GM12801 (cell line): ENCODE measurements at regions not wholly inside any gene's neighbourhood (a gene's known extent, or its start where the extent isn't known, plus 50 kb on each side); places are given as distances from the start of the nearest gene placed in this dataset.

Source experiments
- TF ChIP-seq, protein P1 (sequence below): IDR thresholded peaks from one replicate; pipeline ENCODE4 v1.5.1; 2011; ENCODE audit warnings: control low read depth; ENCODE audit not compliant: insufficient read length; ENCODE audit errors: extremely low read depth

DNA sequence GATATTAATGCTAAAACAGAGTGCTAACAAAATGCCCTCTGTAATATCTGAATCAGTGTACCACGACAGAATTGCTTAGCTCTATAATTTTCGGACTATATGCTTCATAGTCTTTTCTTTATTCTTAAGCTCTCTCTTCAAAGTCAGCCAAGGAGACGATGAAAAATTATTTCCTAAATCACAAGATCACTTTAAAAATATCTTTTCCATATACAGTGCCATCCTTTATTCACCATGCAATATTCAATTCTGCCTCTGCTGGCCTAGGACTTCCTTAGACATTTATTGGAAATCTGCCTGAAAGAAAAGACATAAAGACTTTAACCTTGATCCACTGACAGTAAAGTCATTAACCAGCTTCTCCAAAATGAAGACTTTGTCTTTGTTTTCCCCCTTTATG lies 238.9 kb upstream of the BTG1 start:
- TF ChIP-seq, protein P1, sequence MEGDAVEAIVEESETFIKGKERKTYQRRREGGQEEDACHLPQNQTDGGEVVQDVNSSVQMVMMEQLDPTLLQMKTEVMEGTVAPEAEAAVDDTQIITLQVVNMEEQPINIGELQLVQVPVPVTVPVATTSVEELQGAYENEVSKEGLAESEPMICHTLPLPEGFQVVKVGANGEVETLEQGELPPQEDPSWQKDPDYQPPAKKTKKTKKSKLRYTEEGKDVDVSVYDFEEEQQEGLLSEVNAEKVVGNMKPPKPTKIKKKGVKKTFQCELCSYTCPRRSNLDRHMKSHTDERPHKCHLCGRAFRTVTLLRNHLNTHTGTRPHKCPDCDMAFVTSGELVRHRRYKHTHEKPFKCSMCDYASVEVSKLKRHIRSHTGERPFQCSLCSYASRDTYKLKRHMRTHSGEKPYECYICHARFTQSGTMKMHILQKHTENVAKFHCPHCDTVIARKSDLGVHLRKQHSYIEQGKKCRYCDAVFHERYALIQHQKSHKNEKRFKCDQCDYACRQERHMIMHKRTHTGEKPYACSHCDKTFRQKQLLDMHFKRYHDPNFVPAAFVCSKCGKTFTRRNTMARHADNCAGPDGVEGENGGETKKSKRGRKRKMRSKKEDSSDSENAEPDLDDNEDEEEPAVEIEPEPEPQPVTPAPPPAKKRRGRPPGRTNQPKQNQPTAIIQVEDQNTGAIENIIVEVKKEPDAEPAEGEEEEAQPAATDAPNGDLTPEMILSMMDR, result no peak

DNA sequence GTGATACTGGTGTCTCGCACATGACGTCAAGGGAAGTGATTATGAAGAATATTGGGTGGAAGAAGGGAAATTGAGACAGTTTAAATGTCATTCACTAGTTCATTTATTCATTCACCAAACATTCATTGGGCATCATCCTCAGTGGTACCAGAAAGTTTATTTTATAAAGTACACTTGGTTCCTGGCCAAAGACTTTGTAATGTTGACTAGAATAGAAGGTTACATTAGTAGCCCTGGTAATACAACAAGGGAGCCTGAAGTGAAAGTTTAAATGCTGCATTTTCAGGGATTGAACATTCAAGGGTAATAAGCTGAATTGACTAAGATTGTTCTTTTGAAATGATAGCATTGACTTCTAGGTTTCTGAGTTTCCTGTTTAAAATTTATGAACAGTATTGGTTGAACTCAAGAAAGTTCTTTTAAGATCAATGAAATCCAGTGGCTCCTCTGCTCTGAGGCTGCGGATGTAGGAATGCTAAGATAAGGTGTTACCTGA lies 236.8 kb upstream of the BTG1 start:
- TF ChIP-seq, protein P1, result no peak

GRCh38 chr12:92381856-92382255 lies 236.2 kb upstream of the BTG1 start:
- TF ChIP-seq, protein P1, result no peak

- TF ChIP-seq, protein P1, result no peak
These were observed 233.2 kb upstream of the BTG1 start for GRCh38 chr12:92378682-92379479.

GRCh38 chr12:92370828-92371227 lies 225.2 kb upstream of the BTG1 start:
- TF ChIP-seq, protein P1, result no peak

DNA sequence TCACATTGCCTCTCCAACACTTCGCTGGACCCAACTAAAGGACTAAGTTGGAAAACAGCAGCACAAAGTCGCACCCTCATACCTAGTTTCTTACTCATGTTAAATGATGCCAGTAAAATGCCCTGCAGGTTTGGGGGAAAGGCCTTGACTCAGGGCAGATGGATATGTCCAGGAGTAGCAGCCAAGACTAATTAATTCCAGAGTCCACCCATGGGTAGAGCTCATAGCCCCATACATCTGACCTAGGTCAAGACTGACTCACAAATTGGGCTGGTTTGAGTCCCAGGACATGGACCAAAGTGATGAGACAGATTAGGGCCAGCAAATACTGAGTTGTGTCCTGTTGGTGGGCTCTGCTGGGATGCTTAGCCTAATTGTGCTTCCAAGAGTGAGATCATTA lies 224.0 kb upstream of the BTG1 start:
- TF ChIP-seq, protein P1, result no peak

GRCh38 chr12:92369056-92369455 lies 223.4 kb upstream of the BTG1 start:
- TF ChIP-seq, protein P1, result no peak
